ENCODE measurements at regions not wholly inside any gene's neighbourhood (a gene's known extent, or its start where the extent isn't known, plus 50 kb on each side); places are given as distances from the start of the nearest gene placed in this dataset.

GRCh38 chr4:135724421-135724820 lies 1522.8 kb upstream of the PABPC4L start:
- no peak overlapping the region for H3K27ac ChIP-seq (ENCODE audit: low read length)
- no peaks in the 10 kb centered on the region for H3K27me3 ChIP-seq (ENCODE audit: control insufficient read depth, insufficient read depth, low read length)
- TF ChIP-seq CTCF (IDR thresholded peaks at IDR 0.05) = no peak
- no peaks in the 10 kb centered on the region for H3K4me1 ChIP-seq (ENCODE audit: control insufficient read depth, insufficient read depth, low read length)
- WGBS (ENCODE audit: insufficient coverage) = 67% methylated on average over 2 of the region's 2 CpGs
- no peak overlapping the region for H3K4me3 Mint-ChIP-seq
- no peaks in the 10 kb centered on the region for H3K9me3 ChIP-seq (ENCODE audit: control insufficient read depth, insufficient read depth, low read length)
- intact Hi-C loops (cut with micrococcal nuclease) = no loop called here
- no peak overlapping the region for H3K27ac Mint-ChIP-seq
- ATAC-seq = no peak
- DNase-seq = no peak
- no peaks in the 10 kb centered on the region for H3K36me3 Mint-ChIP-seq
- no peaks in the 10 kb centered on the region for H3K36me3 ChIP-seq (ENCODE audit: control insufficient read depth, insufficient read depth, low read length)
- no peaks in the 10 kb centered on the region for H3K27me3 Mint-ChIP-seq (ENCODE audit: low read depth in 2 of 2)
- no peaks in the 10 kb centered on the region for H3K4me1 Mint-ChIP-seq
- H3K4me3 ChIP-seq (ENCODE audit: low read length) = no peak overlapping the region
- H3K9me3 Mint-ChIP-seq = peaks cover 8 to 9% of the 10 kb centered on the region in 2 donors

- no peak for DNase-seq
- no CpG with 5 or more reads among the region's 1 CpG for WGBS (ENCODE audit: insufficient coverage)
- Histone ChIP-seq H3K9me3 (ENCODE audit: control insufficient read depth, insufficient read depth, low read length) (no peaks in the 10 kb centered on the region), H3K4me3 (ENCODE audit: low read length) (no peak overlapping the region), H3K27me3 (ENCODE audit: control insufficient read depth, insufficient read depth, low read length) (no peaks in the 10 kb centered on the region), H3K27ac (ENCODE audit: low read length) (no peak overlapping the region), H3K36me3 (ENCODE audit: control insufficient read depth, insufficient read depth, low read length) (no peaks in the 10 kb centered on the region), H3K4me1 (ENCODE audit: control insufficient read depth, insufficient read depth, low read length) (no peaks in the 10 kb centered on the region)
- intact Hi-C loops (cut with micrococcal nuclease) = no loop called here
- H3K36me3 Mint-ChIP-seq = no peaks in the 10 kb centered on the region
- no peak overlapping the region for H3K27ac Mint-ChIP-seq
- peaks cover 2 to 8% of the 10 kb centered on the region in 2 donors for H3K9me3 Mint-ChIP-seq
- H3K27me3 Mint-ChIP-seq (ENCODE audit: low read depth in 2 of 2) = no peaks in the 10 kb centered on the region
- H3K4me3 Mint-ChIP-seq = no peak overlapping the region
- ATAC-seq = no peak
- TF ChIP-seq CTCF (IDR thresholded peaks at IDR 0.05) = no peak
- H3K4me1 Mint-ChIP-seq = no peaks in the 10 kb centered on the region
Observed at GRCh38 chr4:135718019-135718418, 1516.4 kb upstream of the PABPC4L start.

- intact Hi-C loops (cut with micrococcal nuclease) = no loop called here
Observed at GRCh38 chr4:135705343-135705742, 1503.8 kb upstream of the PABPC4L start.

More at GRCh38 chr4:135705343-135705742, 1503.8 kb upstream of the PABPC4L start:
- no peaks in the 10 kb centered on the region for H3K27me3 ChIP-seq (ENCODE audit: control insufficient read depth, insufficient read depth, low read length)
- no peak overlapping the region for H3K4me3 ChIP-seq (ENCODE audit: low read length)
- no peaks in the 10 kb centered on the region for H3K4me1 ChIP-seq (ENCODE audit: control insufficient read depth, insufficient read depth, low read length)
- no peaks in the 10 kb centered on the region for H3K9me3 ChIP-seq (ENCODE audit: control insufficient read depth, insufficient read depth, low read length)
- H3K36me3 Mint-ChIP-seq = no peaks in the 10 kb centered on the region
- ATAC-seq (no peak), DNase-seq (no peak)
- no peaks in the 10 kb centered on the region for H3K27me3 Mint-ChIP-seq (ENCODE audit: low read depth in 2 of 2)
- no peak overlapping the region for H3K27ac Mint-ChIP-seq
- no peaks in the 10 kb centered on the region for H3K36me3 ChIP-seq (ENCODE audit: control insufficient read depth, insufficient read depth, low read length)
- no peaks in the 10 kb centered on the region for H3K4me1 Mint-ChIP-seq
- TF ChIP-seq CTCF (IDR thresholded peaks at IDR 0.05) = no peak
- no peak overlapping the region for H3K27ac ChIP-seq (ENCODE audit: low read length)
- H3K9me3 Mint-ChIP-seq = peaks cover 2 to 9% of the 10 kb centered on the region in 2 donors
- no peak overlapping the region for H3K4me3 Mint-ChIP-seq

Measured in natural killer cell (primary cell).